SK-N-SH treated with all-trans-retinoic acid at 6 μM for 48 hours (cell line): ENCODE measurements at regions not wholly inside any gene's neighbourhood (a gene's known extent, or its start where the extent isn't known, plus 50 kb on each side); places are given as distances from the start of the nearest gene placed in this dataset.

Experiments
- CSDC2 ChIP-seq: fragments of 250-450 bp; sonication (Bioruptor Pico); IDR thresholded peaks from 2 replicates; pipeline ENCODE4 v1.5.0; 2020; ENCODE audit warnings: mild to moderate bottlenecking, moderate library complexity
- PATZ1 ChIP-seq: fragments of 250-450 bp; sonication (Bioruptor Pico); IDR thresholded peaks from 2 replicates; pipeline ENCODE4 v1.8.0; 2020; ENCODE audit warnings: mild to moderate bottlenecking, moderate library complexity, borderline replicate concordance
- PPARA ChIP-seq: fragments of 250-450 bp; sonication (Bioruptor Pico); IDR thresholded peaks from 2 replicates; pipeline ENCODE4 v1.5.0; 2020; ENCODE audit warnings: mild to moderate bottlenecking, borderline replicate concordance
- RARB ChIP-seq: fragments of 250-450 bp; sonication (Bioruptor Pico); IDR thresholded peaks from 2 replicates; pipeline ENCODE4 v1.8.0; 2021; ENCODE audit warnings: mild to moderate bottlenecking, moderate library complexity
- TSHZ2 ChIP-seq: fragments of 250-450 bp; sonication (Bioruptor Pico); IDR thresholded peaks from 2 replicates; pipeline ENCODE4 v1.5.0; 2020; ENCODE audit warnings: mild to moderate bottlenecking, moderate library complexity
- ZFP3 ChIP-seq: fragments of 250-450 bp; sonication (Bioruptor Pico); IDR thresholded peaks from 2 replicates; pipeline ENCODE4 v1.5.0; 2020; ENCODE audit warnings: mild to moderate bottlenecking, moderate library complexity
- TF ChIP-seq, protein P1 (sequence below): fragments of 250-450 bp; sonication (Bioruptor Pico); IDR thresholded peaks from 2 replicates; pipeline ENCODE4 v1.5.1; 2020; ENCODE audit warnings: low read depth, mild to moderate bottlenecking, moderate library complexity
- TF ChIP-seq, protein P2 (sequence below): fragments of 250-450 bp; sonication (Bioruptor Pico); IDR thresholded peaks from 2 replicates; pipeline ENCODE4 v1.8.0; 2021; ENCODE audit warnings: low read depth, mild to moderate bottlenecking, moderate library complexity, borderline replicate concordance

DNA sequence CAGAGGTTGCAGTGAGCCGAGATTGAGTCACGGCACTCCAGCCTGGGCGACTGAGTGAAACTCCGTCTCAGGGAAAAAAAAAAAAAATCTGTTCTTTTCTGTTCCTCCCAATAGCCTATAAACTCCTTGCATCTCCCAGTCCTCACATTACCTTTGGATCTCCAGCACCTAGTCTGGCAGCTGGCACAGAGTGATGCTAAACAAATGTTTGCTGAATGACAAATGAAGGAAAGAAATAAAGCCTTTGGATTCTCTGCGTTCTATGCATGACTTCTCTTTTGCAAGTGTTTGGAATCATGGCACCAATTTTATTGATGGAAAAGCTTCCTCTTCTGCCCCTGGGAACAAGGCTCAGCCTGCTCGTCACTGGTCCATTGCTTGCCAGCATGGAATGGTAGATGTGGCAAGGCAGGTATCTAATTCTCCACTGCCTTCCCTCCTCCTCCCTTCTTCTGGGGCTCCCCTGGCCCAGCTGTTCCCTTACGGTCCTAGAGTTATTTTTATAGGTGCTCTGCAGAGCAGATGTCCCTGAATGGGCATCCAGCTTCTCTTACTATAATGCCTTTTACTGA lies 53.6 kb upstream of the FYN start:
- TF ChIP-seq, protein P1, sequence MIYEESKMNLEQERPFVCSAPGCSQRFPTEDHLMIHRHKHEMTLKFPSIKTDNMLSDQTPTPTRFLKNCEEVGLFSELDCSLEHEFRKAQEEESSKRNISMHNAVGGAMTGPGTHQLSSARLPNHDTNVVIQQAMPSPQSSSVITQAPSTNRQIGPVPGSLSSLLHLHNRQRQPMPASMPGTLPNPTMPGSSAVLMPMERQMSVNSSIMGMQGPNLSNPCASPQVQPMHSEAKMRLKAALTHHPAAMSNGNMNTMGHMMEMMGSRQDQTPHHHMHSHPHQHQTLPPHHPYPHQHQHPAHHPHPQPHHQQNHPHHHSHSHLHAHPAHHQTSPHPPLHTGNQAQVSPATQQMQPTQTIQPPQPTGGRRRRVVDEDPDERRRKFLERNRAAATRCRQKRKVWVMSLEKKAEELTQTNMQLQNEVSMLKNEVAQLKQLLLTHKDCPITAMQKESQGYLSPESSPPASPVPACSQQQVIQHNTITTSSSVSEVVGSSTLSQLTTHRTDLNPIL (CRISPR knock-in tag) = no peak
- TF ChIP-seq, protein P2, sequence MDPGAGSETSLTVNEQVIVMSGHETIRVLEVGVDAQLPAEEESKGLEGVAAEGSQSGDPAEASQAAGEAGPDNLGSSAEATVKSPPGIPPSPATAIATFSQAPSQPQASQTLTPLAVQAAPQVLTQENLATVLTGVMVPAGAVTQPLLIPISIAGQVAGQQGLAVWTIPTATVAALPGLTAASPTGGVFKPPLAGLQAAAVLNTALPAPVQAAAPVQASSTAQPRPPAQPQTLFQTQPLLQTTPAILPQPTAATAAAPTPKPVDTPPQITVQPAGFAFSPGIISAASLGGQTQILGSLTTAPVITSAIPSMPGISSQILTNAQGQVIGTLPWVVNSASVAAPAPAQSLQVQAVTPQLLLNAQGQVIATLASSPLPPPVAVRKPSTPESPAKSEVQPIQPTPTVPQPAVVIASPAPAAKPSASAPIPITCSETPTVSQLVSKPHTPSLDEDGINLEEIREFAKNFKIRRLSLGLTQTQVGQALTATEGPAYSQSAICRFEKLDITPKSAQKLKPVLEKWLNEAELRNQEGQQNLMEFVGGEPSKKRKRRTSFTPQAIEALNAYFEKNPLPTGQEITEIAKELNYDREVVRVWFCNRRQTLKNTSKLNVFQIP (CRISPR knock-in tag) = no peak
- no peak for TF ChIP-seq TSHZ2 (CRISPR knock-in tag)
- TF ChIP-seq CSDC2 (CRISPR knock-in tag) = no peak
- no peak for TF ChIP-seq PATZ1 (CRISPR knock-in tag)
- no peak for TF ChIP-seq RARB
- no peak for TF ChIP-seq PPARA
- no peak for TF ChIP-seq ZFP3 (CRISPR knock-in tag)
